ENCODE measurements at regions not wholly inside any gene's neighbourhood (a gene's known extent, or its start where the extent isn't known, plus 50 kb on each side); places are given as distances from the start of the nearest gene placed in this dataset.
"Not testable (repeated sequence)": the region's sequence is repeated elsewhere in the genome, so short reads cannot be mapped to it uniquely, and the experiment has no call there.

DNA sequence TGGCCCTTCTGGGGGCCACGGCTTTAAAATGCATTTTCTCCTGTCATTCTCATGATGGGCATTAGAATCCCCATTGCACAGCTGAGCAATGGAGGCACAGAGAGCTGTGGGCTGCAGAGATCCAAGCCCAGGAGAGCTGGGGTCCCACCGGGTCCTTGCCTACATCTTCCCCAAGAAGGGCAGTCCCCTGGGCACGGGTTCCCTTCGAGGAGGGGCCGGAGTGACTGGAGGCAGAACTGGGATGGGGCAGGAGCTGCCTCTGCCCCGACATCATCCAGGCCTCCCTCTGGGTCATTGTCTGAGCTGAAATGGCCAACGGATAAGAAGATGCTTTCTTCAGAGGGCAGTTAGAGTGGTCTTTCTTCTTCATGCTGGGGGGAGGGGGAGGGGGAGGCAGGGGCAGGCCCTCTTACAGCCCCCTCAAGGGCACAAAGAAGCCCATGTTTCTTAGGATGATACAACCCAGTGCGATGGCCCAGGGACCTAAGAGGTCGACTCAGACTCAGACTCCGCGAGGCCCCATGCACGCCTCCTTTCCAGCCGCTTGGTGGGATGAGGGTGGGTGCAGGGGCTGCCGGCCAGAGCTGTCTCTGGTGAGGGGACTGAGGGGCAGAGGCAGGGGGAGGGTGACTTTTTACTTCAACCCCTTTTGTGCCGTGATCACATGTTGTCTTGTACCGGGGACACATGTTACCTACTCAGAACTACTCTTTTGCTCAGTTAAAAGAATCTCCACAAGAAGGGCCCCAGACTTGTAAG is 112.4 kb upstream of the IRX2 start:
- TF ChIP-seq, protein P1, sequence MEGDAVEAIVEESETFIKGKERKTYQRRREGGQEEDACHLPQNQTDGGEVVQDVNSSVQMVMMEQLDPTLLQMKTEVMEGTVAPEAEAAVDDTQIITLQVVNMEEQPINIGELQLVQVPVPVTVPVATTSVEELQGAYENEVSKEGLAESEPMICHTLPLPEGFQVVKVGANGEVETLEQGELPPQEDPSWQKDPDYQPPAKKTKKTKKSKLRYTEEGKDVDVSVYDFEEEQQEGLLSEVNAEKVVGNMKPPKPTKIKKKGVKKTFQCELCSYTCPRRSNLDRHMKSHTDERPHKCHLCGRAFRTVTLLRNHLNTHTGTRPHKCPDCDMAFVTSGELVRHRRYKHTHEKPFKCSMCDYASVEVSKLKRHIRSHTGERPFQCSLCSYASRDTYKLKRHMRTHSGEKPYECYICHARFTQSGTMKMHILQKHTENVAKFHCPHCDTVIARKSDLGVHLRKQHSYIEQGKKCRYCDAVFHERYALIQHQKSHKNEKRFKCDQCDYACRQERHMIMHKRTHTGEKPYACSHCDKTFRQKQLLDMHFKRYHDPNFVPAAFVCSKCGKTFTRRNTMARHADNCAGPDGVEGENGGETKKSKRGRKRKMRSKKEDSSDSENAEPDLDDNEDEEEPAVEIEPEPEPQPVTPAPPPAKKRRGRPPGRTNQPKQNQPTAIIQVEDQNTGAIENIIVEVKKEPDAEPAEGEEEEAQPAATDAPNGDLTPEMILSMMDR (IDR thresholded peaks at IDR 0.05): no peak
- intact Hi-C loops (cut with DNase I): no loop called here

GRCh38 chr5:2863133-2863532 is 111.7 kb upstream of the IRX2 start:
- no peaks in the 10 kb centered on the region for H3K36me3 ChIP-seq
- no peak overlapping the region for H3K27ac ChIP-seq
- intact Hi-C loops (cut with DNase I): no loop called here
- no peak for DNase-seq
- no peak for FAIRE-seq
- no peaks in the 10 kb centered on the region for H3K27me3 ChIP-seq
- H3K4me3 ChIP-seq: no peak overlapping the region
- H3K9me3 ChIP-seq: no peaks in the 10 kb centered on the region
- ATAC-seq: no peak
- TF ChIP-seq, protein P1 (IDR thresholded peaks at IDR 0.05): no peak
- H3K4me1 ChIP-seq: no peaks in the 10 kb centered on the region

More for the DNA sequence above, 112.4 kb upstream of the IRX2 start:
- Histone ChIP-seq H3K4me1 (no peaks in the 10 kb centered on the region), H3K27me3 (no peaks in the 10 kb centered on the region), H3K27ac (no peak overlapping the region), H3K36me3 (no peaks in the 10 kb centered on the region), H3K9me3 (no peaks in the 10 kb centered on the region), H3K4me3 (no peak overlapping the region)
- WGBS, 2 donors: 66 to 73% methylated on average over 16 of the region's 16 CpGs
- DNase-seq (no peak), ATAC-seq (no peak), FAIRE-seq (no peak)

DNA sequence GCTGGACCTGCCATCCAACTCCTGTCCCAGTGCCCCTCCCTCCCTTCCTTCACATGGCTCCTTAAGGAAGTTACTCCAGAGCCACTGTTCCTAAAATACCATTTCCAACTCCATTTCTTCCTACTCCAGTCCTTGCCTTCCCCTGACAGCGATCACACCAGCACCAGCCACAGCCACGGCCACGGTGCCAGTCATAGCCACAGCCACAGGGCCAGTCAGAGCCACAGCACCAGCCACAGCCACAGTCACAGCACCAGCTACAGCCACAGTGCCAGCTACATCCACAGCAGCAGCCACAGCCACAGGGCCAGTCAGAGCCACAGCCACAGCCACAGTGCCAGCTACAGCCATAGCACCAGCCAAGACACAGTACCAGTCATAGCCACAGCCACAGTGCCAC is 110.7 kb upstream of the IRX2 start:
- H3K9me3 ChIP-seq; ATAC-seq; DNase-seq; intact Hi-C loops (cut with DNase I); H3K36me3 ChIP-seq; FAIRE-seq; H3K27me3 ChIP-seq; H3K4me1 ChIP-seq; H3K4me3 ChIP-seq; H3K27ac ChIP-seq: not testable (repeated sequence)
- WGBS, 2 donors: 87 to 92% methylated on average over 3 of the region's 3 CpGs

DNA sequence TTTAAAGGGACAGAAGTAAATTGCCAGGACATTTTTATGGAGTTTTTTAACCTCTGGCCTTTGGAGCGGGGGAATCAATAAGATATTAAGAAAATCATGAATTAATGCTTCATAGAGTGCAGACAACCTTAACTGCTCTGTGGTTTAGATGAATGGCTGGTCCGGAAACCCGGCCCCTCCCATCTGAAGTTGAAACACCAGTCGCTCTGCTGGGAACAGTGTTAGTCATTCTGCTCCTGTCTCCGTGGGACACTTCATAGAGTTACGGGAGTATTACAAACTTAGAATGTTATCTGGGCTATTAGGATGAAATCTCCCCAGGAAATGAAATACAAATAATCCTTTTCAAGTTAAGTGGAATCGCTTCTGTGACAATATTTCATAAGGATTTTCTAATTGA is 110.1 kb upstream of the IRX2 start:
- no peak for FAIRE-seq
- TF ChIP-seq, protein P1 (IDR thresholded peaks at IDR 0.05): no peak
- Histone ChIP-seq H3K27ac (no peak overlapping the region), H3K4me1 (no peaks in the 10 kb centered on the region), H3K9me3 (no peaks in the 10 kb centered on the region), H3K27me3 (no peaks in the 10 kb centered on the region), H3K4me3 (no peak overlapping the region), H3K36me3 (no peaks in the 10 kb centered on the region)
- intact Hi-C loops (cut with DNase I): no loop called here
- 60 to 66% methylated on average over 7 of the region's 7 CpGs for whole genome bisulfite sequencing, 2 donors
- ATAC-seq: no peak
- no peak for DNase-seq

DNA sequence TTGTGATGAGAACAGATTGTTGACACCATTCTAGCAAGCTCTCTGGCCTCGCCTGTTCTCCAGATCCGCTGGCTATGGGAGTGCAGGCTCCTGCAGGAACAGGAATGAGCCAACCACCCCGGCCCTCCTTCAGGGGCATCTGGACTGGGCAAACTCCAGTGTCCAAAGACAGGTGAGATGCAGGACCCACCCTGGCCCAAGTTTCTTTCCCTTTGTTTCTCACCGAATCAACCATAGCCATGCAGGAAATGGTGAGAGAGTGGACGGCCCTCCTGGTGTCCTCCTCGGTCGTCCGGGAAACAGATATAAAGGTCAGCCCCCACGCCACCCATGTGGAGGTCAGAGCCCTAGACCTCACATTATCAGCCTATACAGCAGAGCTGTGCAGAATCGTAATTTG is 108.6 kb upstream of the IRX2 start:
- no peak for DNase-seq
- H3K9me3 ChIP-seq: no peaks in the 10 kb centered on the region
- H3K4me1 ChIP-seq: no peaks in the 10 kb centered on the region
- no peak overlapping the region for H3K27ac ChIP-seq
- H3K36me3 ChIP-seq: no peaks in the 10 kb centered on the region
- TF ChIP-seq, protein P1 (IDR thresholded peaks at IDR 0.05): no peak
- no peak overlapping the region for H3K4me3 ChIP-seq
- no peak for ATAC-seq
- intact Hi-C loops (cut with DNase I): no loop called here
- peaks cover 0 to 6% (median 0%) of the 10 kb centered on the region in 4 donors for H3K27me3 ChIP-seq
- WGBS, 2 donors: 24% methylated on average over 10 of the region's 10 CpGs
- no peak for FAIRE-seq

All from pancreas (tissue), 10 donors.